Central memory CD4-positive, alpha-beta T cell (primary cell): ENCODE measurements at regions not wholly inside any gene's neighbourhood (a gene's known extent, or its start where the extent isn't known, plus 50 kb on each side); places are given as distances from the start of the nearest gene placed in this dataset.

Source experiments
- DNase-seq: peaks from one replicate; pipeline ENCODE4 v3.0.0; 2022

DNA sequence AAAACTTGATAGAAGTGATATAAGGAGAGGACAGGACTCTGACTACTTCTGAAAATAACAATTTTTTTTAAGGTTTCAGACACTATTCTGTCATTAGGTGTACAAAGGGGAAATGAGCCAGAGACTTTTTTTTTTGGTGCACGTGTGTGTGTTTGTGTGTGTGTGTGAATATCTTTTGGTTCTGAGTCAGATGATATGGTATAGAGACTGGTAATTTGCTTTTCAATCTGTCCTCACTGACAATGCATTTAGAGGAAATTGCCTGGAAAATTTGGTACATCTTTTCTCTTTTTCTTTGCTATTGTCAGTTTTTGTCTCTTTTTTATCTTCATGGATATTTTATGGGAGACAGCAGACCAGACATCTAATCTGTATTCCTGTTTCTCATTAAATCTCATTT is 59.3 kb downstream of the DDIT4L start:
- DNase-seq = no peak

DNA sequence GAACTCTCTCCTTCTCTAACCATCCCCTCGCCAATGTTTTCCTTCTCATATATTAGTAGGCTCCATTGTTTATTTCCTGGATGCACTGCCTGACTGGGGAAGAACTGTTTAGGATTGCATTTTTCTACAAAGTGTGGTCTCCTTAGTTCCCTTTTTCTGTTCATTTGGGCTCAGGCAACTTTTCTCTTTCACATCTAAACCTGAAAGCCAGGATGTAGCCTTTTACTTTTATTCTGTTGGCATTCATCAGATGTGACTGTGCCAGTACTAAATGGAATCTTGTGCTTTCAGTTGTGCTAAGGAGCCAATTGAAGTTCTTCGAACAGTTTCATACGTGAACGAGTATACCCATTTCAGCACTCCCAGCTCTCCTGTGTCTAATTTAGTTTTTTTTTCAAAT is 59.8 kb downstream of the DDIT4L start:
- no peak for DNase-seq

DNA sequence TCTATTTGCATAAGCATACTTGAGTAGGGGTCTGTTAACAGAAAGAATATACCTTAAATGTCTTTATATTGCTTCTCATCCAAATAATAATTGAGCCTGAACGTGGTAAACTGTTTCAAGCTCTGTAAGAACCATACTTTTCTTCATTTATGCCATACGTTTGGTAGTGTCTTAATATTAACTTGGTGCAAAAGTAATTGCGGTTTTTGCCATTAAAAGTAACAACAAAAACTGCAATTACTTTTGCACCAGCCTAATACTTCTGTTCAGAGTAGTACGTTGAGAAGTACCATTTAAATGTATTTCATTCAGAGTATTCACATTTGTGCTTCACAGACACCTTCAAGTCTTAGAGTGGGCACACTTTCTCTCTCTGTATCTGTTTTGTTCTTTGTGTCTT is 60.5 kb downstream of the DDIT4L start:
- no peak for DNase-seq

DNA sequence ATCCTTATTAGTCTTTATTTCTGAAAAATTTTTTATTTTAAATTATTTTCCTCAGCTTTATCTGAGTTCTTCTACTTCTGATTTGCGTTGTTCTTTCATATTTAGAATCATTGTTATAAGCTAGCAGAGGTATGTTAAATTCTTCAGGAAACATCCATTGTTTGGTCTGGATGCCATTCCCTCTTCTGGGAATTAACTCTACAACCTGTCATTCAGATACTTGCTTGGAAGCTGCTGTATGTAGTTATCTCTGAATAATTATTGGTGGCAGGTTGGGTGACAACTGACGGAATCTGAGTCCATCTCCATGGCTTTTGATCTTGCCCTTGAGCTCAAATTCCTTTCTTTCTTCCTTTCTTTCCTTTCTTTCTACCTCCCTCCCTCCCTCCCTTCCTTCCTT is 61.9 kb downstream of the DDIT4L start:
- no peak for DNase-seq

DNA sequence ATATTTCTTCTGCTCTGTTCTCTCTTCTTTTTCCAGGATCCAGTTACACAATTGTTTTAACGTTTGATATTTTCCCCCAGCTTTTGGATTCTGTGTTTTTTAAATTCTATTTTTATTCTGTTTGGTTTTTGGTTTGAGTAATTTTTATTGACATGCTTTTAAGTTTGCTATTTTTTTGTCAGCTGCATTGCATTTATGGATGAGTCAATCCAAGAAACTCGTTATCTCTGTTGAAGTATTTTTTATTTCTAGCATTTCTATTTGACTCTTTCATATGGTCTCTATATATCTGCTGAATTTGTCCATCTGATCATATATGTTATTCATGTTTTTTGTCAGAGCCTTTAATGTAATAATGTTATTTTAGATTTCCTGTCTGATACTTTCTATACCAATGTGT is 65.6 kb downstream of the DDIT4L start:
- DNase-seq = no peak

DNA sequence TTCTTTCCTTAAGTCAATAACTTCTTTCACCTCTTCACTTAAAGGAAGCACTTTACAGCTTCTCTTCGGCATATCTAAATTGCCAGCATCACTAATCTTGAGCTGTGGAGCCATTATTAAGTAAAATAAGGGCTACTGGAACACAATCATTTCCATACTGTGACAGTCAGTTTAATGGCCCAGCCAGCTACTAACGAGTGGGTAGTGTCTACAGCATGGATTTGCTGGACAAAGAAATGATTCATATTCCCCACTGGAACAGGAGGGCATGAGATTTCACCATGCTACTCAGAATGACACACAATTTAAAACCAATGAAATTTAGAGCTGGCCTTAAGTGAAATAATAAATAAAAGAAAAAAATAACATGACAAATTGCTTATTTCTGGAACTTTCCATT is 72.1 kb downstream of the DDIT4L start:
- DNase-seq = no peak

DNA sequence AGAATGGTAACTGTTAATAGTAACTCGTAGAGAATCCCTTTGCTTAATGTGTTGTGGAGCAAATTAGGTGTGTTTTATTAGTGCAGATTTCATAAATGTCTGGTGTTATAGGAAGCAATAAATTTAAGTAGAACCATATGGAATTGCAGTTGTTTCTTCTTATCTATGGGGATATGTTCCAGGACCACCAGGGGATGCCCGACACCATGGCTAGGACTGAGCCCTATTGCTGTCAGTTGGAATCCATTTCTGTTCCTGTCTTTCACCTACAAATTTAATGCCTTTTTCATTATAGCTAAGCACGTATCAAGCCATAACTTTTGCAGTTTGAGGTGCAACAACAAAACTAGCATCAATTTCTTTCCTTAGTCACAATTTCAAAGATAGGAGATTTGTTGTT is 72.5 kb downstream of the DDIT4L start:
- no peak for DNase-seq

DNA sequence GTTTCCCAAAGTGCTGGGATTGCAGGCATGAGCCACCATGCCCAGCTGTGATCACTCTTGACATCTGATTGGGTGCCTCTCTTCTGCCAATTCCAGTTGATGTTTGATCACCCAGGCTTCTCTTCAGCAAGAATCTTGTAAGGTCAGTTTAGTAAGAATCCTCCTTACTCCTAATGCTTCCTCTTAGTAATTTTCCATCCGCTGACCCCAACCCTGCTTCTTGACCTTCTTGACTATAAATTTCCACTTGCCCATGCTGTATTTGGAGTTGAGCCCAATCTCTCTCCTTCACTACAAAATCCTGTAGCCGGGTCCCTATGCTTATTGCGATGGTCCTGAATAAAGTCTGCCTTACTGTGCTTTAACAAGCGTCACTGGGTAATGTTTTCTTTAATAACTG is 75.4 kb downstream of the DDIT4L start:
- no peak for DNase-seq

DNA sequence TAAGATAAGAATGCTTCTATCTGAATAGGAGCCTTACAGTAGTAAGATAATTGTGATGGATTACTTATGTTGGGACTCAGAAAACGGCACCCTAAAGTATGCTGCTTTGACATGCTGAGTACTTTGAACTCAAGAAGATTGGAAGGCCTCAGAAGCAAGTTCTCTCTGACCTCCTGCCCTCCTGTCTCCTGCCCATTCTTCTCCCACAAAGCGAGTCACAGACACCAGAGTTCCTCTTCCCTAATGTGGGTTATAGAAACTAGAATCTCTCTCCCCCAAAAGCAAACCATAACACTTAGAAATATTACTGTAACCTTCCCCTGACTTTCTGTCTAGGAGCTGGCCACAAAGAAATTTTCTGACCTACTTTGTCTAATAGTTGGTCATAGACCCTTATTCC is 76.5 kb downstream of the DDIT4L start:
- no peak for DNase-seq

DNA sequence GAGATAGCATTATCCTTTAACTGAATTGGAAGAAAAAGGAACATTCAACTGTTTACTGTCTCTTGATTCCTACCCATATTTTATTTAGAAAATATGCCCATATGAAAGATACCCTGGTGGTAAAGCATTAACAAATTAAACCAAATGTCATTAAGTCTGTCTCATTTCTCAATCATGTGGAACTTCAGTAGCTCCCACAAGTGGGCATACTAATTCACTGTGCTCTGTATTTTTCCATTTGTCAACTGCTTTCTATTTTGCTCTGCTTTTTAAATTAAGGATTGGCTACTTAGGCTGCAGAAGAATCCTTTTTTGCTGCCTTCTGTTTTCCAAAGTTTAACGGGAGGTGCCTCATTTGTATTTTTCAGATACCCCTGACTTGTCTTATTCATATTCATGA is 77.2 kb downstream of the DDIT4L start:
- no peak for DNase-seq

DNA sequence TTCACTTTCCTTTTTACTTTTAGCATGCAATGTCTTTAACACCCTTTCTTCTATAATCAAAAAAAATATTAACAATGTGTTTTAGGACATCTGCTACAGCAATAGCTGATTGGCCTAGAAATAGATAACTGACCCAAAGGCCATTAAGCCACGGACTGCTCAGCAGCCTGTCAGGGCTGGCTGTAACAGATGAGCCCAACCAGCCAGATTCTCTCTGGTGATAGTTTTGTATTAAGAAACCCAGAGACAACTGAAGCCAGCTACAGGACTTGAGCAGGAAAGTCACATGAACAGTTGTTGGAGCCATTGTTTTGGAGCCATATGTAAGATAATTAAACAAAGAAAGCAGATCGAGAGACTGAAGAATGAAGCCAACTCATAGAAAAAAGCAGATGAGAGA is 80.3 kb downstream of the DDIT4L start:
- no peak for DNase-seq

DNA sequence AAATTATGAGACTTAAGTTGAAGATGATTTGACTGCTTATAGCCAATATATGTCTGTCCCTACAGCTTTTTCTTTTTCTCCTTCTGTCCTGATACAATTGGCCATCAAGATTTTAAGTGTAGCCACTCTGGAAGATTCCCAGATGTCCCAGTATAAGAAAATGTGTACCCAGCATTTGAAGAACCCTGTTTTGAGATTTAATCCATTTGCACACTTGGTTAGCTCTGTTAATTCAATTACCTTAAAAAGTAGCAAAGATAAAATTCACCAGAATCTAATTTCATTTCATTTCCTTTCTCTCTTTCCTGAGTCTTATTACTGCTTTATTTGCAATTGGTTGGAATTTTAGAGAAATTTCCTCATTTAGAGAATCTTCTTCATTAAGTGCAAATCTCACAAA is 81.4 kb downstream of the DDIT4L start:
- no peak for DNase-seq

DNA sequence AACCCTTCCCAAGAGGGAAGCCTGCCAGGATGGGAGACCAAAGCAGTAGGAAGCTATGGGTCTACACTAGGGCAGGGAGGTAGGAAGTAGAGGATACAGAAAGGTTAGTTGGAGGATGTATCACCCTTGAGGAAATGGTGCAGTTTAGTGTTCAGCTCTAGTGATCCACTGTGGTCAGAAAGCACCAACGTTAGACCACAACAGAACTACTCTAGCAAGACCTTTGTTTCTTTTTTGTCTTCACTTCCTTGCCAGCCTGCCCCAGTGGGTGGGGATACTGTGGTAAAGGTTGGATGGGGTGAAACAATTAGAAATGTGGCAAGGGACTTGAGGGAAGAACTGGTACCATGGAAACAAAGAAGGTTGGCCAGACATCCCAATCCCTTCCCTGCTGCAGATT is 83.3 kb downstream of the DDIT4L start:
- DNase-seq = peak; percentile 28

DNA sequence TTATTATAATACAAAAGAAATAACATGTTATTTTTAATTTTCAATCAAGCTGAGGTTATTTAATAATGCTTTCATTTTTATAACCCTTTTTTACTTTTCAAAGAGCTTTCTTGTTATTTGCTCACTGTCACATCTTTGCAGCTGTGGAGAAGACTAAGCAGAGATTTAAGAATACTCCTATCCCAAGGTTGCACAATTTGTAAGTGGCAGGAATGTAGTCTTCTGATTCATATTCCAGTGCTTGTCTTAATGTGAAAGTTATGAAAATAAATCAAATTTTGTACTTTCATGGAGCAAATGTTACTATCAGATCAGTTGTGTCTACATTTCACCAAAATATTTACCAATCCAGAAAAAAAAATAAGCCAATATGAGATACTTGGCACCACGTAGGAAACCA is 86.6 kb downstream of the DDIT4L start:
- DNase-seq = no peak

DNA sequence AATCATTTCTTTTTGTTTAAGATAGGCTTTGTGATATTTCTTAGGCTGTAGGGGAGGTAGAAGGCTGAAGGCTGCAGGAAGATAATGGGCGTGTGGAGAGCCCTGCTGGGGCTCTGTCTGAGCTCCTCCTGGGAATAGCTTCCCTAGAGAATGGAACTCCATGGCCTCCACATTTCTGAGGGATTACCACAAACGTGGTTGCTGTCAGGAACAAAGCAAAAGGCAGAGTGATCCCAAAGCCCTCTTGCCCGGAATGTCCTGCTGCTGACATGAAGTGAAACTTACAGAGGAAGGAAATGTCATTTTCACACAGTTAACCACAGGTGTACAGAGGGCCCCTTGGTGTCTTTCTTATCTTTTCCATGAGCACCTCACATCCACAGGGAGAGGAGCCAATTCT is 89.3 kb downstream of the DDIT4L start:
- DNase-seq = no peak

DNA sequence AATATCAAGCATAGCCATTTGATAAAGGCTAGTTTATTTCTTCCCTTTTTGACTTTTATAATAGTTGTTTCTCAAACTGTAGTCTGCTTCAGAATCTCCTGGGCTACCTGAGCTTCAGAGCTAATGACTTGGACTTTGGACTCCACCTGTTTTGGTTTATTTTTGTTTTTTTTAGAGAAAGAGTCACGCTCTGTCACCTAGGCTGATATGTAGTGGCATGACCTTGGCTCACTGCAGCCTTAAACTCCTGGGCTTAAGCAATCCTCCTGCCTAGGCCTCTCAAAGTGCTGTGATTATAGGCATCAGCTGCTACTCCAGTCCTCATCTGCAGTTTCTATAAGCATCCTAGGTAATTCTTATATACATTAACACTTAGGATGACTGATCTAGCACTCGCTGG is 90.5 kb downstream of the DDIT4L start:
- no peak for DNase-seq

DNA sequence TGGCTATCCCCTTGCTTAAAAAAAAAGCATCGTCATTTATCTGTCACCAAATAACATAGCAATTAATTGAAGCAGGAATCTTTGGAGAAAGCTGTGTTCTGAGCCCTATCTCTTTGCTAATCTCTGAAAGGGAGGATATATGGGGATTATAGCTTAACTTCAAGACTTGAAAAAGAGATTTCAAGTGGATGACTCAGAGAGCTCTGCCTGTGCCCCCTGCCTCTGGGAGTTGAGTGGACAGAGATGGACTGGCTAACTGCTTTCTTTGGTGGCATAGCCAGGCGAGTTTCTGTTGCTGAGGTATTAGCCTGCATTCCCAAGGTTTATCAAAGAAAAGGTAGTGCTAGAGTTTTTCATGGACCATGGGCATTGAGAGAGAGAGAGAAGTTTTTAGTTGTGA is 91.6 kb downstream of the DDIT4L start:
- no peak for DNase-seq

DNA sequence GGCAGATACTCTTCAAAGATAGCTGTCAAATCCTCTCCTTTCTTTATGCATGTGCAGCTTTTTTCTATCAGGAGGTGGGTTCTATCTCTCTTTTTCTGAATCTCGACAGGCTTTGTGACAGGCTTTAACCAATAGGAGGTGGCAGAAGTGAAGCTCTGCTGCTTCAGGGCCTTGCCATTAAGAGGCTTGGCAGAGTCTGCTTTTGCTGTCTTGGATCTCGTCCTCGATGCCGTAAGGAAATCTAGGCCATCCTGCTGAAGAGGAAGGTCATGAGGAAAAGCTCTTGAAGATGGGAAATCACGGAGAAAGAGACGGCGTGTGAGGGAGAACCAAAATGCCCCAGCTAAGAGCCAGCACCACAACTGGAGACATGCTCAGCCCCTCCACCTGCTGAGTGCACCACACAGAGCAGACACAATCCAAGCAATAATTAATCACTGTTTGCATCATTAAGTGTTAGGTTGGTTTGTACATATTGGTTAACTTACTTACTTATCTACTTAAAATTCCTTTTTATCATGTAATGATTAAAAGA is 92.2 kb downstream of the DDIT4L start:
- DNase-seq = no peak

DNA sequence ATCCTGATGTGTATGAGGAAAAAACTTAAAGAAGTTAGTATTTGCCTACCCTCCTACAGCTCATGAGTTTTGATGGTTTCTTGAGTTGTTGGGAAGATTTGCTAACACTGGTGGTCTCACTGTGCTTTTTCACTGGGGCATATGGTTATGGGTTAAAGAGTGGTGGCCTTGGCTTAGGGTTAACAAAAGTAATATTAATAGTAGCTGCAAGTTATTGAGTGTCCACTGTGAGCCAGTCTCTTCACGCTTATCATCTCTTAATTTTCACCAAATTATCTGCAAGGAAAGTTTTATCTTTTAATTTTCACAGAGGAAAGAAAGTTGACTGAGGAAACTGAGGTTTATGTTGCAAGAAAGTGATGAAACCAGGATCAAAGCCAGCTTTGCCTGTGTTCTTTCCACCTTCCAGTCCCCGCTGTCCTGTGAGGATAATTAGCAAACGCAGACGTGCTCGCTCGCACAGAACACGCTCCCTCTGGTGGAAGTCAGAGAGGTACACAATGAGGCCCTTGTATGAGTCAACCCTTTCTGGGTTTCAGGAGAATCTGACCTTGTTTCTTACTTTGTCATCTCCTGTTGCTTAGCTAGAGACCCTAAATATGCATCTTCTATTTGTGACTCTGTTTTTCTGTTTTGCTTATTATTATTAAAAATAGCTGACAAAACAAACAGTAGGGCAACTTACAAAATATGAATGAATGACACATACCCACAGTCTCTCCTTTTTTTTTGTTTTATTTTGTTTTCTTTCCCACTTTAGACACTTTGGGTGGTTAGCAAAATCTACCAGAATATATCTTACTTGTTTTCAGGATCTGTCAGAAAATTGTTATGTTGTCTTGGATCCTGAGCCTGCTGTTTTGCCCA is 94.3 kb downstream of the DDIT4L start:
- DNase-seq = peak; percentile 24

DNA sequence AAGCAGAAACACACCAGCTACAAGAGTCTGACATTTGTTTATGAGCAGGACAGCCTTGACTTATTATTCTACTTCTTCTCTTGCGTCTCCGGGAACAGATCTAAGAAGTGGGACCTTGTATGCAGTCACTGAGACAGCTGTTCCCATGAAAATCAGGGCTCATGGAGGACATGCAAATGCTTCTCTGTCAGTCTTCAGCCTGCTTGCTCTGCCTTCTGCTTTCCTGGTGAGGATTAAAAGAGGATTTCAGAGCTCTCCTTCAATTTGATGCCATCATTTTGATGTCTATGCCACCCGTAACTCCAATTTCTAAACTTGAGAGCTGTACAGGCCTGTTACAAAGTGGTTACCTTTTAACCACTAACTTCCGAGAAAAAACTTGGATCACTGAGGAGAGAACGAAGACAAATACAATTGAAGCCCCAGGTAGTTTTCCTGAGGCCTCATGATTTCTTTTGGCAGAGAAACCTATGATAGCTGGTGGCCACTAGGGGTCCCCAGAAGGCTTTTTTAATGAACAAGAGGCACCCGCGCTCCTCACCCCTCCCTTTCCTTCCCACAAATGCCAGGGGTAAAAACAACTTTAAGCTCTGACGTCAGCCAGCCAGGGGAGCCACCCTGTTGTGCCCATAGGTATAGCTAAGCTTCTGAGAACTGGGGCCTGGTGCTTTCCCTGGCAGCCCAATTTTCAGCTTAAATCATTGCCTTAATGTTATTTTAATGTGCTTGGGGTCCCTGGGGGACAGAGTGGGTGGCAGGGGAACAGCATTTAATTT is 97.0 kb downstream of the DDIT4L start:
- DNase-seq = peak; percentile 91

DNA sequence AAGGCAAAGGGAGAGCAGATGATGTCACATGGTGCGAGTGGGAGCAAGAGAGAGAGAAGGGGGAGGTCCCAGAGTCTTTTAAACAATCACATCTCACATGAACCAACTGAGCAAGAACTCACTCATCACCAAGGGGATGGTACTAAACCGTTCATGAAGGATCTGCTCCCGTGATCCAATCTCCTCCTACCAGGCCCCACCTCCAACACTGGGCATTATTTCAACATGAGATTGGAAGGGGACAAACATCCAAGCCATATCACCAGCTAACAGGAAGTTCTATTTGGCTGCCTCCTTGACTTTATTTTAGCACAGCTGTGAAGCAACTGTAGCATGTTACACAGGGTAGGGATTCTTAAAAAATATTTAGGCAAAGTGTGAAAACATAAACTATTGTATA is 102.5 kb downstream of the DDIT4L start:
- no peak for DNase-seq

DNA sequence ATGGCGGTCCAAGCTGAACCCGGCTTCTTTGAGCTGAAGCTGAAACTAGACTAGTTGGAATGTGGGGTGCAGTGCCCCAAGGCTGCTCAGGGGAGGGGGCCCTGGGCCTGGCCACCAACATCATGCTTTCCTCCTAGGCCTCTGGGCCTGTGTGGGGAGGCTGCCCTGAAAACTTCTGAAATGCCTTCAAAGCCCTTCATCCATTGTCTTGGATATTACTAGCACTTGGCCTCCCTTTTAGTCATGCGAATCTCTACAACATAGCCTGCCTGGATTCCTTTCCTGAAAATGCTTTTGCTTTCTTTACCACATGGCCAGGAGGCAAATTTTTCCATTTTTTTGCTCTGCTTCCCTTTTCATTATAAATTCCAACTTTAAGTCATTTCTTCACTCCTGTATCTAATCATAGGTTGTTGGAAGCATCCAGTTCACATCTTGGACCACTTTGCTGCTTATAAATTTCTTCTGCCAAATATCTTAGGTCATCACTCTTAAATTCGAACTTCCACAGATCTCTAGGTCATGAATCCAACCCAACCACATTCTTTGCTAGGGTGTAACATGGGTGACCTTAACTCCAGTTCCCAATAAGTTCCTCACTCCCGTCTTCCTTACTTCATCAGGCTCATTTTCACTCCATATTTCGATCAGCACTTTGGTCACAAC is 103.4 kb downstream of the DDIT4L start:
- DNase-seq = no peak

DNA sequence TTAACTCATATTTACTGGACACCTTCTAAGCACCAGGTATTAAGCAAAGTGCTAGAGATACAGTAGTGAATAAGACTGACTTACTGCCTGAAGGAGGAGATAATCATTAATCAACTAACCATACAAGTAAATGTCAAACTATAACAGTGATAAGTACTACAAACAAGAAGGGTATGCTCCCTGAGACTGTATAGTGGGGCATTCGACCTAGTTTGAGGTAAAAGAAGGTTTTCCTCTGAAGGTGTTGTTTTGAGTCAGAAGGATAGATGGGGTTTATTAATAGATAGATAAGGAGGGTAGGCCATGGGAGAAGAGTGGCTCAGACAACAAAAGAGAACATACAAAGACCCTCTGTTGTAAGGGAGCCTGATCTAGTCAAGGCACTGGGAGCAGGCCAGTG is 105.4 kb downstream of the DDIT4L start:
- no peak for DNase-seq

DNA sequence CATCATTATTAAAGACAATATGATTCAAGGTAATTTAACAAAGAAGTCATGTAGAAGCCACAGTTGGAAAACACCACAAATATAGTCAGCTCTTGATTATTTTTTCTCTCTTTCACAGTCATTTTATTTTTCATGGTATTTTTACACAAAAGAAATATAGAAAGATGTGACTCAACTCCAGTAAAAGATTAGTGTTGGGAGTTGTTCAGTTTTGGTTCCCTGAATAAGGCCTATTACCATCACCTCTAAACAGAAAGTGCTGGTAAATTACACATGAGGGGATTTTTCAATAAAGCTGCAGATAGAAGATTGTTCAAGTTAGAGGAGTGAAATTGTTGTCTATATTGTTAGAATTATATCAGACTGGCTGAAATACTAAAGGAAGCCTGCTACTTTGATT is 107.0 kb downstream of the DDIT4L start:
- no peak for DNase-seq
